GM18505 (cell line): ENCODE measurements at regions not wholly inside any gene's neighbourhood (a gene's known extent, or its start where the extent isn't known, plus 50 kb on each side); places are given as distances from the start of the nearest gene placed in this dataset.
"Not testable (repeated sequence)": the region's sequence is repeated elsewhere in the genome, so short reads cannot be mapped to it uniquely, and the experiment has no call there.

Experiments used
- ATAC-seq: cut with Tn5 transposase; IDR thresholded peaks from one replicate; pipeline ENCODE4 v1.9.1; 2021; ENCODE audit not compliant: unreplicated experiment
- POLR2A ChIP-seq: IDR thresholded peaks from 4 replicates; pipeline ENCODE4 v1.6.1; 2011; ENCODE audit warnings: borderline replicate concordance; ENCODE audit not compliant: insufficient read depth, insufficient read length; ENCODE audit errors: extremely low read depth

DNA sequence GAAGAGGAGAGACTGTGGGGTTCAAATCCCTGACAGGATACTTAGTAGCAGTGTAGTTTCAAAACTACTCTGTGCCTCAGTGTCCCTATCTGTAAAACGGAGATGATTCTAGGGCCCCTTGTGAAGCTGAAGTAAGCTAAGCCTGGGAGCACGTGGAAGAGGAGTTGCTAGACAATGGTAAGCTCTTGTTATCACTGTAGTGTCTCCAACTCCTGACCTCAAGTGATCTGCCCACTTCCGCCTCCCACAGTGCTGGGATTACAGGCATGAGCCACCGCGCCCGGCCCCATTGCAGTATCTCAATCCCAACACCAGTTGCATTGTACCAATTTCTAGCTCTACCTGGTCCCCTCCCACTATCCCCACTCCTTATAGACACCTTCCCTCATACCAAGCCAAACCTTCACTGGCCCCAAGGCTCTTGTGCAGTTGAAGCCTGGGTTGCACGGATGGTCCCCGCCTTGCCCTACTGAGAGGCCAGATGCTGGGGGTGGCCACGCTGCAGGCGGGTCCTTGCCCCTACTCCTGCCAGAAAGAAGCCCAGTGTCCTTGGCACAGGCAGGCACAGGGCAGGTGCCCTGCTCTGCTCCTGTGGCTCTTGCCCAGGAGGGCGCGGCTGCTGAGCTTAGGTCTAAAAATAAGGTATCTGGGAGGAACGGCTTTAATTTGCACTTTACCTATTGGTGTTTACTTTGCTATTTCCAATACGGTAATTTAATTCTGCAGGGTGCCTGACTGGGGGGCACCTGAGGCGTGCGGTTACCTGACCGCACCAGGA, 118.1 kb downstream of the VEGFA start:
- no peak for TF ChIP-seq POLR2A
- no peak for ATAC-seq

DNA sequence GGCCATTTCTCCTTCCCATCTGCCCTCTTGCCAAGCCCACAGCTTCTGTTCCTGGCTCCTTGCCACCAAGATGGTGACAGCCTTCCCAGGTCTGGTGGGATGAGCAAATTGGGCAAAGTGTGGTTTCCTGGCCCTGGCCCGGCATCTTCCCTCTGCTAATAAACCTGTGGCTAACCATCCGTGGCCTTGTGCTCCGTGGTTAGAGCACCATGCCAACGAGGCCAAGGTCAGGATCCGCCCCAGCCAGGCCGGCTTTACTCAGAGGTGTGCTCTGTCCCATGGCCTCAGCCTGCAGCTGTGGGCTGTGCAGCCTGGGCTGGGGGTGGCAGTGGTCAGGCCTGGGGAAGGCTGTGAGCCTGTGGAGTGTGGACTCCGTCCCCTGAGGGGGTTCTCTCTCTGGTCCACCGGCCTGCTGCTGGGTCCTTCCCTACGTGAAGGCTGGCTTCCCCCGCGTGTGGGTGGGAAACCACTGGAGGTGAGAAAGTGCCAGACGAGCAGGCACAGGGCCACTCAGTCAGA, 117.4 kb downstream of the VEGFA start:
- TF ChIP-seq POLR2A: no peak
- no peak for ATAC-seq

DNA sequence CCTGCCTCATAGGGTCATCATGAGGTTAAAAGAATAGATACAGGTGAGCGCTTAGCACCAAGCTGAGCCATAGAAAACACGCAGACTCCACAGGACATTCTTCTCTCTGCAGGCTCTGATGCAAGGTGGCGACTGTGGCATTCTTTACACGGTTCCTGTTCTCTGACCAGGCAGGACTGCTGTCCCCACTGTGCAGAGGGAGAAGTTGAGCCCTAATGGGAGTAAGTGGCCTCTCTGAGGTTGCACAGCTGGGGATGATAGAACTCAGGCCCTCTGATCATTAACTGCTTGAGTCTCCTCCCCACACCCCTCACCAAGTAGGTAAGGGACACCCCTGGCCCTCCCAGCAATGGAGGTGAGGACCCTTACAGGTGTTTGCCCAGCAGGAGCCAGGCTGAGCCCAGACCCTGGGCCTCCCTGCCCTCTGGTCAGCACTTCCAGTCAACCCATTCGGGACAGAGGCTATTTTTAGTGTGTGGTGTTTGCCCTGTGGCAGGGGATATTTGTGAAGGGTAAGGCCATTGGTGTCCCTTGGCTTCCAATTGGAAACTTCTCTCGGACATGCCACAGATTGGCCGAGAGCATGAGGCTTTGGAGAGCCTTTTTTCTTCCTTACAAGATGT, 116.8 kb downstream of the VEGFA start:
- no peak for ATAC-seq
- no peak for TF ChIP-seq POLR2A

DNA sequence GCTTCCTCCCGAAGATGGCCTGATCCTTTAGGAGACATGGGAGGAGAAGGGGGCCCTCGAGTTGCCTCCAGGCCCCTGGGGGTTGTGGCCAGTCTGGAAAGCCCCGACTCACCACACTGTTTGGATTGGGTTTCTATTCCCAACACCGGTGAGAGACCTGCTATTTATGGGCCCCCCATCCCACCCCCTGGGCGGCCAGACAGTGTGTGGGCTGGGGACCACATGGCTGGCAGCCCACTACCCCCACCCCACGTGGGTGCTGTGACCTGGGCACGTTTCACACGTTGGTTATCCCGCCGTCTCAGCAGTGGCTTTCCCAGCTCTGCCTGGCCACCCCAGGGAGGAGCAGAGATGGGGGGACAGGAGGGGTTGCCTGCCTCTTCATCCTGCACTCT, 116.1 kb downstream of the VEGFA start:
- ATAC-seq: no peak
- no peak for TF ChIP-seq POLR2A

DNA sequence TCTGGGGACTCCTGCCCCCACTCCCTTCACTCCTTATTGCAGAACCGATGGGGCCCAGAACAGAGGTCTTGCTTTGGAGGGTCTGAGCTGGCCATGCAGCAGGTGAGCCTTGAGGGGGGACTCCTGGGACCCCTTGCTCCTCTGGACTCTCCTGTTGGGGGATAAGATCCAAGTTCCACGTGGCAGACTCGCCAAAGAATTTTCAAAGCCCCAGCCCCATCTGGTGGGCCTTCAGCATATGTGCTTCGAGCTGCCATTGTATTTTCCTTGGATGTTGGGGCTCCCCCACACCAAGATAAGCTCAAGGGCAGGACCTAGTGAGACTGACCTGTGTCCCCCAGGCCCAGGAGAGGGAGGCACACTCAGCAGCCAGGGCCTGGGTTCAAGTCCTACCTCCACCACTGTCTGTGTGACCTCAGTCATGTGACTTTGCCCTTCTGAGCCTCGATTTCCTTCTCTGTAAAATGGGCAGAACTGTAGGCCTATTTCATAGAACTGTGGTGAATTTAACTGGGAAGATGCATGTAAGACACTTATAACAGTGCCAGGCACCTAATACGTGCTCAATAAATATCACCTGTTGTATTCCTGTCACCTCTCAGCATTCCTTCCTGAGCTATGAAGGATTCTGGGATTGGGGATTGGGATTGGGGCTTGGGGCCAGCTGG, 115.5 kb downstream of the VEGFA start:
- TF ChIP-seq POLR2A: no peak
- no peak for ATAC-seq

DNA sequence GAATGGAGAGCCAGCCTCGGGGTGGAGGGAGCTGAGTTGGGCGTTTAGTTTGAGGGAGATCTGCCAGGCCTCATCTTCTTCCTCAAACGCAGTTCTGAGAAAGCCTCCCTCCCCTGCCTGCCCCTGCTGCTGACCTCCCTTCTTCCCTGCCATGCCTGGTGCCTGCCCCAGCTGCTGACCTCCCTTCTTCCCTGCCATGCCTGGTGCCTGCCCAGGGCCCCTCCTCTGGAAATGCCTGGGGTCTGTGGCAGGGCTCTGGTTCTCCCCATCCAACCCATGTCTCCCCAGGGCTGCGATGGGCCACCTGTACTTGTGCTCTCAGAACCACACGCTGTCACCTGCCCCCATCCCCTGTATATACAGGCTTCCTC, 114.6 kb downstream of the VEGFA start:
- ATAC-seq: no peak
- no peak for TF ChIP-seq POLR2A

DNA sequence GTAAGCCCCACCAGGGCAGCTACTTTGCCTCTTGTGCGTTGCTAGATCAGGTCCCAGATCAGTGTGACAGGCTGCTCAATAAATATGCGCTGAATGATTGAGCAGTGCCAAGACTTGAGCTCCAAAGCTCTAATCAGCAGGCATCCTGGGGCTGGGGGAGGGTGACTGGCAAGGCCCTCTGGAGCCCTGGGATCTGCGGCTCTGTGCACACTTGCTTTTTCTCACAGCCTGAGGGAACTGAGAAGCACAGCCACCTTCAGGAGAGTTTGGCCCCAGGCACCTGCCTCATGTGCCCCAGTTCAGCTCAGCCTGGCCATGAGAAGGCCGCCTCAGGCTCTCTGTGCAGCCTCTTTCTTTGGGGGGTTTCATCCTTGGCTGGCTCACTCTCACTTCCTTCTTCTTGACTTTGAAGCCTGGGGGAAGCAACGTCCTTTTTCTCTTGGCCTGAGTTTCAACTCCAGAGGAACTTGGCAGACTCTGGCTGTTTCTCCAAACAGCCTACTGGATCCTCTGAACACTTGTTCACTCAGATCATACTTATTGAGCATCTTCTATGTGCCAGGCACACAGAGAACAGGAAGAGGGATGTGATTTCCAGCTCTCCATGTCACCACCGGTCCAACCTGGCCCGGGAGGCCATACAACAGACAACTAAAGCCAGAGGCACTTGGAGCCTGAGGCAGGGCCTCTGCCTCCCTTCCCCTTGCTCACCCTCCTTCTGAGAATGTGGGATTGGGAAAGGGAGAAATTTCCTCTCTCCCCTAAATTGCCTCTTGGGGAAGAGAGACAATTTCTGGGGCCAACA, 114.0 kb downstream of the VEGFA start:
- no peak for TF ChIP-seq POLR2A
- ATAC-seq: peak; percentile 61

DNA sequence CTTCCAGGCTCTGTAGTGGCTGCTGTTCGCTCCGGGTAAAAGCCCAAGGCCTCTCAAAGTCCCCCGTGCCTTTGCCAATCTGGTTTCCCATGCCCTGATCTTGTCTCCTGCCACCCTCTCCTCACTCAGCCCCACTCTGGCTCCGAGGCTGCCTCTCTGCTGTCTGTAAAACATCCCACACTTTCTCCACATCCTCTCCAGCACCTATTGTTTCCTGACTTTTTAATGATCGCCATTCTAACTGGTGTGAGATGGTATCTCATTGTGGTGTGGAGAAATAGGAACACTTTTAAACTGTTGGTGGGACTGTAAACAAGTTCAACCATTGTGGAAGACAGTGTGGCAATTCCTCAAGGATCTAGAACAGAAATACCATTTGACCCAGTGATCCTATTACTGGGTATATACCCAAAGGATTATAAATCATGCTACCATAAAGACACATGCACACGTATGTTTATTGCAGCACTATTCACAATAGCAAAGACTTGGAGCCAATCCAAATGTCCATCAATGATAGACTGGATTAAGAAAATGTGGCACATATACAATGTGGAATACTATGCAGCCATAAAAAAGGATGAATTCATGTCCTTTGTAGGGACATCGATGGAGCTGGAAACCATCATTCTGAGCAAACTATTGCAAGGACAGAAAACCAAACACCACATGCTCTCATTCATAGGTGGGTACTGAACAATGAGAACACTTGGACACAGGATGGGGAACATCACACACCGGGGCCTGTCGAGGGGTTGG, 112.9 kb downstream of the VEGFA start:
- ATAC-seq: not testable (repeated sequence)

DNA sequence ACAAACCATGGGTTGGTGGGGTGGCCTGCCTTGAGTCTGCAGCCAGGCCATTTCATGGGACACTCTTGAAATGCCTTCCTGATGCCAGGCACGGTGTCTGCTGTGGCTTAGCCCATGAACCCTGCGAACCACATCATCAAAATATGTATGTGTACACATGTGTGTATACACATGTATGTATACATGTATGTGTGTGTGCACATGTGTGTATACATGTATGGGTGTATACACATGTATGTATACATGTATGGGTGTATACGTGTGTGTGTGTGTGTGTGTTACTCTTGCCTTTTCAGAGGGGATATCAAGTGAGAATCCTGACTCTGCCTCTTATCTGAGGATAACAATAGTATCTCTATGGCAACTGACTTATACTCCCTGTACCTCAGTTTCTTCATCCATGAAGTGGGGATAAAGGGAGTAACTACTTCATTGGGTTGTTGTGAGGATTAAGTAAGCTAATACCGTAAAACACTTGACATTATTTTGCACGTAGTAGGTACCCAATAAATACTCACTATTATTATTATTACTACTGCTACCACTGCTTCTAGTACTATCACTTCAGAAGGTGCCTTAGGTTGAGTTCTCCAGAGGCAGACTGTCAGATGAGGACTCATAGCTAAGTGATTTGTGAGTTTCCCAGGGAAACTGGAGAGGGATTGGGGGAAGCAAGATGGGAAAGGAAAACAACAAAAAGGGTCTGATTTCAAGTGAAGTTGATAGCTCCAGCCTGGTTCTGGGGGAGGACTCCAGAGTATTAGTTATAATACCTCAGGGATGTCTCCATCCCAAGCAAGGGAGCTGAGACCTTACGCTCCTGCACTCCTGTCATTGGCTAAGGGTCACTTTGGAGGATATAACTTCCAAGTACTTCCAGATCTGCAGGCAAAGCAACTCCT, 110.5 kb downstream of the VEGFA start:
- no peak for ATAC-seq
- no peak for TF ChIP-seq POLR2A

DNA sequence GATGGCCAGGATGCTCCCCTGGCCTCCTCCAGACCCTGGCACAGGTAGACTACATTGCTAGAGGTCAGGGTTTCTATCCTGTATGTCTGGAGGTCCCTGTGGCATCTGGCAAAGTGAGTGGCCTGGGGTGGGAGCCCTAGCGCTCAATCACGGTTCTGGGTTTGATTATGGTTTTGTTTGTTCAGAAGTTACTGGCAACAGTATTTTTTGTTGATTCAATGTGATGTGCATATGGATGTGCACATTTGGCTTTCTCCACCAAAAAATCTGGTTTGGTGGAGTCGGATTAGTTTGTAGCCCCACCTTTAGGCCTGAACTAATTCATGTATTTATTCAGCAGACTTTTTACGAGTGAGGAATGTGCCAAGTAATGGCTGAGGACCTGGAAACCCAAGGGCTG, 109.7 kb downstream of the VEGFA start:
- no peak for ATAC-seq
- no peak for TF ChIP-seq POLR2A

DNA sequence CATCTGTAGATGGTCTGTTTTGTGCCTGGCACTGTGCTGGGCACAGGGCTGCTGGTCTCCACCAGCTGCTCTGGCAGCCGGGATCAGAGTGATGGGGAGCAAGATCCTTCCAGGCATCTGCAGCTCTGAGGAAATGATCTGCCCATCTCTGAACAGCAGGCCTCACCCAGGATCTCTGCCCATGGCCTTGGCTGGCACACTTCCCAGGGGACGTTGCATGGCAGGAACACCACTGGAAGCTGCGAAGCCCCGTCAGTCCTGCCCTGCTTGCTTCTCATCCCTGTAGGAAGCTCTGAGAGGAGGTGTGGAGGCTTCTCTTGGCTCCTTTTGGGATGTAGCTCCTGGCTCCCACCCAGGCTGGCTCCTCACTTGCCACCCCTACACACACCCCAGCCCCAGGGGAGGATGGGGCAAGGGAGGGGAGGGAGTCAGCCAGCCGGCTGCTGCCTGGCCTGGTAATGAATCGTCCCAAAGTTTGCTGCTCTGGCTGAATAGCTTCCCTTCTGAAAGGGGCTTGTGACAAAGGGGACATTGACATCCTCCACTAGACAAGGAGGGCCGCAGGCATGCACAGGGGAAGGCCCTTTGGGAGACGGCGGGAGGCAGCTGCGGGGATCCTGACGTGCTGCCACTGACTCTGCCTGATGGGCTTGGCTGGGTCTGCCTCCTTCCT, 108.9 kb downstream of the VEGFA start:
- ATAC-seq: no peak
- TF ChIP-seq POLR2A: no peak
